ENCODE measurements at regions not wholly inside any gene's neighbourhood (a gene's known extent, or its start where the extent isn't known, plus 50 kb on each side); places are given as distances from the start of the nearest gene placed in this dataset.

GRCh38 chr5:119895066-119895465 is 265.7 kb downstream of the FAM170A start (continued):
- TF ChIP-seq, protein P1, sequence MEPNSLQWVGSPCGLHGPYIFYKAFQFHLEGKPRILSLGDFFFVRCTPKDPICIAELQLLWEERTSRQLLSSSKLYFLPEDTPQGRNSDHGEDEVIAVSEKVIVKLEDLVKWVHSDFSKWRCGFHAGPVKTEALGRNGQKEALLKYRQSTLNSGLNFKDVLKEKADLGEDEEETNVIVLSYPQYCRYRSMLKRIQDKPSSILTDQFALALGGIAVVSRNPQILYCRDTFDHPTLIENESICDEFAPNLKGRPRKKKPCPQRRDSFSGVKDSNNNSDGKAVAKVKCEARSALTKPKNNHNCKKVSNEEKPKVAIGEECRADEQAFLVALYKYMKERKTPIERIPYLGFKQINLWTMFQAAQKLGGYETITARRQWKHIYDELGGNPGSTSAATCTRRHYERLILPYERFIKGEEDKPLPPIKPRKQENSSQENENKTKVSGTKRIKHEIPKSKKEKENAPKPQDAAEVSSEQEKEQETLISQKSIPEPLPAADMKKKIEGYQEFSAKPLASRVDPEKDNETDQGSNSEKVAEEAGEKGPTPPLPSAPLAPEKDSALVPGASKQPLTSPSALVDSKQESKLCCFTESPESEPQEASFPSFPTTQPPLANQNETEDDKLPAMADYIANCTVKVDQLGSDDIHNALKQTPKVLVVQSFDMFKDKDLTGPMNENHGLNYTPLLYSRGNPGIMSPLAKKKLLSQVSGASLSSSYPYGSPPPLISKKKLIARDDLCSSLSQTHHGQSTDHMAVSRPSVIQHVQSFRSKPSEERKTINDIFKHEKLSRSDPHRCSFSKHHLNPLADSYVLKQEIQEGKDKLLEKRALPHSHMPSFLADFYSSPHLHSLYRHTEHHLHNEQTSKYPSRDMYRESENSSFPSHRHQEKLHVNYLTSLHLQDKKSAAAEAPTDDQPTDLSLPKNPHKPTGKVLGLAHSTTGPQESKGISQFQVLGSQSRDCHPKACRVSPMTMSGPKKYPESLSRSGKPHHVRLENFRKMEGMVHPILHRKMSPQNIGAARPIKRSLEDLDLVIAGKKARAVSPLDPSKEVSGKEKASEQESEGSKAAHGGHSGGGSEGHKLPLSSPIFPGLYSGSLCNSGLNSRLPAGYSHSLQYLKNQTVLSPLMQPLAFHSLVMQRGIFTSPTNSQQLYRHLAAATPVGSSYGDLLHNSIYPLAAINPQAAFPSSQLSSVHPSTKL (CRISPR knock-in tag; IDR thresholded peaks at IDR 0.05) = no peak
- TF ChIP-seq ZNF160 (CRISPR knock-in tag; IDR thresholded peaks at IDR 0.05) (no peak), NAIF1 (CRISPR knock-in tag; IDR thresholded peaks at IDR 0.05; ENCODE audit: borderline replicate concordance) (no peak), NR2F1 (CRISPR knock-in tag; IDR thresholded peaks at IDR 0.05) (no peak), ZNF446 (CRISPR knock-in tag; IDR thresholded peaks at IDR 0.05) (no peak), MIXL1 (CRISPR knock-in tag; IDR thresholded peaks at IDR 0.05) (no peak), NFE2L1 (CRISPR knock-in tag; IDR thresholded peaks at IDR 0.05; ENCODE audit: borderline replicate concordance) (no peak)
- TF ChIP-seq, protein P2, sequence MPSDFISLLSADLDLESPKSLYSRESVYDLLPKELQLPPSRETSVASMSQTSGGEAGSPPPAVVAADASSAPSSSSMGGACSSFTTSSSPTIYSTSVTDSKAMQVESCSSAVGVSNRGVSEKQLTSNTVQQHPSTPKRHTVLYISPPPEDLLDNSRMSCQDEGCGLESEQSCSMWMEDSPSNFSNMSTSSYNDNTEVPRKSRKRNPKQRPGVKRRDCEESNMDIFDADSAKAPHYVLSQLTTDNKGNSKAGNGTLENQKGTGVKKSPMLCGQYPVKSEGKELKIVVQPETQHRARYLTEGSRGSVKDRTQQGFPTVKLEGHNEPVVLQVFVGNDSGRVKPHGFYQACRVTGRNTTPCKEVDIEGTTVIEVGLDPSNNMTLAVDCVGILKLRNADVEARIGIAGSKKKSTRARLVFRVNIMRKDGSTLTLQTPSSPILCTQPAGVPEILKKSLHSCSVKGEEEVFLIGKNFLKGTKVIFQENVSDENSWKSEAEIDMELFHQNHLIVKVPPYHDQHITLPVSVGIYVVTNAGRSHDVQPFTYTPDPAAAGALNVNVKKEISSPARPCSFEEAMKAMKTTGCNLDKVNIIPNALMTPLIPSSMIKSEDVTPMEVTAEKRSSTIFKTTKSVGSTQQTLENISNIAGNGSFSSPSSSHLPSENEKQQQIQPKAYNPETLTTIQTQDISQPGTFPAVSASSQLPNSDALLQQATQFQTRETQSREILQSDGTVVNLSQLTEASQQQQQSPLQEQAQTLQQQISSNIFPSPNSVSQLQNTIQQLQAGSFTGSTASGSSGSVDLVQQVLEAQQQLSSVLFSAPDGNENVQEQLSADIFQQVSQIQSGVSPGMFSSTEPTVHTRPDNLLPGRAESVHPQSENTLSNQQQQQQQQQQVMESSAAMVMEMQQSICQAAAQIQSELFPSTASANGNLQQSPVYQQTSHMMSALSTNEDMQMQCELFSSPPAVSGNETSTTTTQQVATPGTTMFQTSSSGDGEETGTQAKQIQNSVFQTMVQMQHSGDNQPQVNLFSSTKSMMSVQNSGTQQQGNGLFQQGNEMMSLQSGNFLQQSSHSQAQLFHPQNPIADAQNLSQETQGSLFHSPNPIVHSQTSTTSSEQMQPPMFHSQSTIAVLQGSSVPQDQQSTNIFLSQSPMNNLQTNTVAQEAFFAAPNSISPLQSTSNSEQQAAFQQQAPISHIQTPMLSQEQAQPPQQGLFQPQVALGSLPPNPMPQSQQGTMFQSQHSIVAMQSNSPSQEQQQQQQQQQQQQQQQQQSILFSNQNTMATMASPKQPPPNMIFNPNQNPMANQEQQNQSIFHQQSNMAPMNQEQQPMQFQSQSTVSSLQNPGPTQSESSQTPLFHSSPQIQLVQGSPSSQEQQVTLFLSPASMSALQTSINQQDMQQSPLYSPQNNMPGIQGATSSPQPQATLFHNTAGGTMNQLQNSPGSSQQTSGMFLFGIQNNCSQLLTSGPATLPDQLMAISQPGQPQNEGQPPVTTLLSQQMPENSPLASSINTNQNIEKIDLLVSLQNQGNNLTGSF (CRISPR knock-in tag; IDR thresholded peaks at IDR 0.05) = no peak

Data from HepG2 (cell line).